SK-N-DZ (cell line): ENCODE measurements at regions not wholly inside any gene's neighbourhood (a gene's known extent, or its start where the extent isn't known, plus 50 kb on each side); places are given as distances from the start of the nearest gene placed in this dataset.
"Not testable (repeated sequence)": the region's sequence is repeated elsewhere in the genome, so short reads cannot be mapped to it uniquely, and the experiment has no call there.

Experiments used
- DNase-seq: peaks from one replicate; pipeline ENCODE4 v3.0.0-alpha.2; 2015; ENCODE audit warnings: low spot score

- DNase-seq: no peak
Observed at GRCh38 chr13:50643060-50643459, 200.4 kb downstream of the DLEU7 start.

GRCh38 chr13:50644081-50644871 lies 199.2 kb downstream of the DLEU7 start:
- DNase-seq: no peak

GRCh38 chr13:50645092-50645491 lies 198.4 kb downstream of the DLEU7 start:
- DNase-seq: no peak

GRCh38 chr13:50646070-50646469 lies 197.4 kb downstream of the DLEU7 start:
- no peak for DNase-seq

GRCh38 chr13:50649211-50649610 lies 194.3 kb downstream of the DLEU7 start:
- DNase-seq: no peak

- peak; percentile 59 for DNase-seq
Observed at GRCh38 chr13:50650592-50651504, 192.6 kb downstream of the DLEU7 start.

GRCh38 chr13:50651922-50652321 lies 191.6 kb downstream of the DLEU7 start:
- DNase-seq: peak; percentile 35

GRCh38 chr13:50654331-50654730 lies 189.2 kb downstream of the DLEU7 start:
- no peak for DNase-seq

GRCh38 chr13:50661881-50662280 lies 181.6 kb downstream of the DLEU7 start:
- DNase-seq: not testable (repeated sequence)

- no peak for DNase-seq
Observed at GRCh38 chr13:50664951-50665350, 178.5 kb downstream of the DLEU7 start.

- no peak for DNase-seq
Observed at GRCh38 chr13:50668049-50668448, 175.4 kb downstream of the DLEU7 start.

- no peak for DNase-seq
Observed at GRCh38 chr13:50668691-50669271, 174.7 kb downstream of the DLEU7 start.

- no peak for DNase-seq
Observed at GRCh38 chr13:50670272-50670671, 173.2 kb downstream of the DLEU7 start.

GRCh38 chr13:50670847-50671496 lies 172.5 kb downstream of the DLEU7 start:
- DNase-seq: no peak

GRCh38 chr13:50671497-50671850 lies 172.0 kb downstream of the DLEU7 start:
- DNase-seq: no peak

GRCh38 chr13:50672025-50672424 lies 171.5 kb downstream of the DLEU7 start:
- no peak for DNase-seq

- no peak for DNase-seq
Observed at GRCh38 chr13:50675651-50676050, 167.8 kb downstream of the DLEU7 start.

GRCh38 chr13:50676602-50677001 lies 166.9 kb downstream of the DLEU7 start:
- no peak for DNase-seq

GRCh38 chr13:50677258-50677657 lies 166.2 kb downstream of the DLEU7 start:
- no peak for DNase-seq

GRCh38 chr13:50677687-50678463 lies 165.6 kb downstream of the DLEU7 start:
- no peak for DNase-seq
